Endothelial cell of umbilical vein (primary cell): ENCODE measurements at regions not wholly inside any gene's neighbourhood (a gene's known extent, or its start where the extent isn't known, plus 50 kb on each side); places are given as distances from the start of the nearest gene placed in this dataset.

Experiments used
- CTCF ChIP-seq, 2 donors: IDR thresholded peaks; 1 replicate in 1 of 2; 2 replicates in 1 of 2; pipeline ENCODE4 v1.5.1; 2011; ENCODE audit warnings: low read length in 2 of 2, mild to moderate bottlenecking in 2 of 2, moderate library complexity in 2 of 2, control low read depth in 1 of 2, inconsistent platforms in 1 of 2, low read depth in 1 of 2; ENCODE audit not compliant: insufficient read depth in 1 of 2; ENCODE audit errors: extremely low read depth in 1 of 2
- MAX ChIP-seq: IDR thresholded peaks from 2 replicates; pipeline ENCODE4 v1.6.1; 2011; ENCODE audit not compliant: insufficient read depth, insufficient read length
- POLR2A ChIP-seq: IDR thresholded peaks from 2 replicates; pipeline ENCODE4 v1.6.1; 2012; ENCODE audit warnings: low read depth, mild to moderate bottlenecking, control low read depth, low read length
- POLR2AphosphoS5 ChIP-seq: IDR thresholded peaks from 2 replicates; pipeline ENCODE4 v1.6.1; 2012; ENCODE audit warnings: low read depth, mild to moderate bottlenecking, control low read depth, low read length, moderate library complexity; ENCODE audit not compliant: insufficient read depth

- TF ChIP-seq POLR2A = no peak
- no peak for TF ChIP-seq MAX
- no peak for TF ChIP-seq CTCF (IDR thresholded peaks at IDR 0.05; ENCODE audit: extremely low read depth in 1 of 2, insufficient read depth in 1 of 2, low read depth in 1 of 2, low read length in 2 of 2)
- no peak for TF ChIP-seq POLR2AphosphoS5
Measured at GRCh38 chr12:92418381-92418780, 272.7 kb upstream of the BTG1 start.
